PC-3 (cell line): ENCODE measurements at regions not wholly inside any gene's neighbourhood (a gene's known extent, or its start where the extent isn't known, plus 50 kb on each side); places are given as distances from the start of the nearest gene placed in this dataset.

Experiments used
- ATAC-seq: fragments of 200-7000 bp; cut with Tn5 transposase; 2 replicates; pipeline ENCODE4 v1.9.1; 2020; ENCODE audit warnings: mild to moderate bottlenecking, moderate library complexity
- BruUV-seq: library from RNA; stranded (reverse); fragments of 400-500 nt; replicated peaks from 2 replicates; lab custom pipeline; 2021; lab: Mats Ljungman, UMichigan
- CTCF ChIA-PET: fragments of 300-600 bp; sonication (Branson Sonifier 250); formaldehyde crosslinking; loops from one replicate; lab custom pipeline; 2022; ENCODE audit warnings: antibody characterized with exemption; lab: Charles Lee
- POLR2A ChIA-PET: fragments of 300-600 bp; sonication (Branson Sonifier 250); formaldehyde crosslinking; loops from one replicate; lab custom pipeline; 2022; ENCODE audit warnings: antibody characterized with exemption; ENCODE audit not compliant: unreplicated experiment; lab: Charles Lee
- DNase-seq: peaks from one replicate; pipeline ENCODE4 v3.0.0-alpha.2; 2015
- H2AFZ ChIP-seq: fragments of 300-600 bp; sonication (generic); 2 replicates; pipeline ENCODE4 v1.6.0; 2016; ENCODE audit warnings: antibody characterized with exemption, low read length
- H3F3A ChIP-seq: fragments of 300-600 bp; sonication (generic); one replicate; pipeline ENCODE4 v1.6.0; 2017; ENCODE audit warnings: antibody characterized with exemption, low read length, control low read depth, mild to moderate bottlenecking; ENCODE audit not compliant: unreplicated experiment
- H3K27ac ChIP-seq: fragments of 300-600 bp; sonication (generic); 2 replicates; pipeline ENCODE4 v1.5.1; 2016; ENCODE audit warnings: mild to moderate bottlenecking, low read length
- H3K27me3 ChIP-seq: fragments of 300-600 bp; sonication (generic); 2 replicates; pipeline ENCODE4 v1.6.1; 2016; ENCODE audit warnings: low read length, mixed read lengths
- H3K36me3 ChIP-seq: fragments of 300-600 bp; sonication (generic); 2 replicates; pipeline ENCODE4 v1.6.1; 2016; ENCODE audit warnings: low read depth, mixed run types, low read length, mixed read lengths
- H3K4me1 ChIP-seq: fragments of 300-600 bp; sonication (generic); 2 replicates; pipeline ENCODE4 v1.5.1; 2016; ENCODE audit warnings: low read length; ENCODE audit not compliant: insufficient read depth
- H3K4me2 ChIP-seq: fragments of 300-600 bp; sonication (generic); 2 replicates; pipeline ENCODE4 v1.6.0; 2016; ENCODE audit warnings: low read length
- H3K4me3 ChIP-seq: fragments of 300-600 bp; sonication (generic); 2 replicates; pipeline ENCODE4 v1.5.1; 2016; ENCODE audit warnings: mild to moderate bottlenecking, low read length, mixed read lengths
- H3K79me2 ChIP-seq: fragments of 300-600 bp; sonication (generic); 2 replicates; pipeline ENCODE4 v1.6.1; 2017; ENCODE audit warnings: low read length, mixed read lengths
- H3K9ac ChIP-seq: fragments of 300-600 bp; sonication (generic); 2 replicates; pipeline ENCODE4 v1.6.0; 2016; ENCODE audit warnings: mild to moderate bottlenecking, low read length
- H3K9me2 ChIP-seq: fragments of 300-600 bp; sonication (generic); replicated peaks from 2 replicates; pipeline ENCODE4 v1.6.1; 2016; ENCODE audit warnings: mixed run types, low read length, mixed read lengths
- H3K9me3 ChIP-seq: fragments of 300-600 bp; sonication (generic); 2 replicates; pipeline ENCODE4 v1.6.1; 2016; ENCODE audit warnings: low read length, mixed read lengths
- H4K20me1 ChIP-seq: fragments of 300-600 bp; sonication (generic); 2 replicates; pipeline ENCODE4 v1.6.1; 2016; ENCODE audit warnings: low read length, mixed read lengths
- EZH2 ChIP-seq: fragments of 300-600 bp; sonication (generic); IDR thresholded peaks from one replicate; pipeline ENCODE4 v1.6.1; 2017; ENCODE audit warnings: antibody characterized with exemption, mild to moderate bottlenecking, low read length; ENCODE audit not compliant: unreplicated experiment
- EZH2phosphoT487 ChIP-seq: fragments of 300-600 bp; sonication (generic); IDR thresholded peaks from 2 replicates; pipeline ENCODE4 v1.6.1; 2018; ENCODE audit warnings: mild to moderate bottlenecking, antibody characterized with exemption, low read length, borderline replicate concordance
- intact Hi-C: fragments of 100-400 bp; cut with micrococcal nuclease; formaldehyde crosslinking; loops from 2 replicates; pipeline ENCODE4 v1.9.0; 2023
- TF ChIP-seq, protein P1 (sequence below): fragments of 300-600 bp; sonication (generic); conservative IDR thresholded peaks from 2 replicates; pipeline ENCODE4 v1.5.1; 2017; ENCODE audit warnings: antibody characterized with exemption, low read depth, mild to moderate bottlenecking, low read length

DNA sequence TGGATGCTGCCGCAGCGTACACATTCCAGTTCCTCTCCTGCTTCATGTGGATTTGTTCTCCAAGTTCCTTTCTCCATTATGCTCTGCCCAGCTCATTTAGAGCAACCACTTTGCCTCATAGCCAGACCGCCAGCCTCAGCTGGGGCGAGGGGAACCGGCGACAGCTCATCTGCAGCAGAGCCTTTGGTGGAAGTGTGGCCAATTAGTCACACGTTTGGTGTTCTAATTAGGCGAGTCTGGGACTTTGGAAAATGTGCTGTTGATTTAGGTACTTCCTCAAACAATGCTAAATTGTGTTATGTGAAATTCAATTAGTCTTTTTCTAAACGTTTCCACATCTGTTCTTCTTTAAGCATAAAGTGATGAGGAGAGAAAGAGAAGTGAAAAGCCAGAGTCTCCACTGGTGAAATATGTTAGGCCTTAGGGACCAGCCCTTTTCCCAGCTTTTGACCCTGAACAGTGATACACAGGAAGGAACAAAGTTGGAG is 217.9 kb downstream of the TBX18 start:
- Histone ChIP-seq H4K20me1 (no peaks in the 10 kb centered on the region), H3K36me3 (no peaks in the 10 kb centered on the region), H3K27ac (no peak overlapping the region), H3K9ac (no peak overlapping the region), H3K27me3 (no peaks in the 10 kb centered on the region), H3K79me2 (no peaks in the 10 kb centered on the region), H3K4me1 (no peaks in the 10 kb centered on the region), H2AFZ (no peak overlapping the region), H3K9me2 (no peaks in the 10 kb centered on the region), H3K4me2 (no peak overlapping the region), H3K9me3 (no peaks in the 10 kb centered on the region), H3F3A (no peaks in the 10 kb centered on the region), H3K4me3 (no peak overlapping the region)
- no TSS peak for BruUV-seq
- intact Hi-C loops, result no loop called here
- POLR2A ChIA-PET, result no interaction called here
- TF ChIP-seq EZH2, result no peak
- TF ChIP-seq, protein P1, sequence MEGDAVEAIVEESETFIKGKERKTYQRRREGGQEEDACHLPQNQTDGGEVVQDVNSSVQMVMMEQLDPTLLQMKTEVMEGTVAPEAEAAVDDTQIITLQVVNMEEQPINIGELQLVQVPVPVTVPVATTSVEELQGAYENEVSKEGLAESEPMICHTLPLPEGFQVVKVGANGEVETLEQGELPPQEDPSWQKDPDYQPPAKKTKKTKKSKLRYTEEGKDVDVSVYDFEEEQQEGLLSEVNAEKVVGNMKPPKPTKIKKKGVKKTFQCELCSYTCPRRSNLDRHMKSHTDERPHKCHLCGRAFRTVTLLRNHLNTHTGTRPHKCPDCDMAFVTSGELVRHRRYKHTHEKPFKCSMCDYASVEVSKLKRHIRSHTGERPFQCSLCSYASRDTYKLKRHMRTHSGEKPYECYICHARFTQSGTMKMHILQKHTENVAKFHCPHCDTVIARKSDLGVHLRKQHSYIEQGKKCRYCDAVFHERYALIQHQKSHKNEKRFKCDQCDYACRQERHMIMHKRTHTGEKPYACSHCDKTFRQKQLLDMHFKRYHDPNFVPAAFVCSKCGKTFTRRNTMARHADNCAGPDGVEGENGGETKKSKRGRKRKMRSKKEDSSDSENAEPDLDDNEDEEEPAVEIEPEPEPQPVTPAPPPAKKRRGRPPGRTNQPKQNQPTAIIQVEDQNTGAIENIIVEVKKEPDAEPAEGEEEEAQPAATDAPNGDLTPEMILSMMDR, result no peak
- TF ChIP-seq EZH2phosphoT487, result no peak
- DNase-seq (no peak), ATAC-seq (no peak)
- CTCF ChIA-PET, result no interaction called here

DNA sequence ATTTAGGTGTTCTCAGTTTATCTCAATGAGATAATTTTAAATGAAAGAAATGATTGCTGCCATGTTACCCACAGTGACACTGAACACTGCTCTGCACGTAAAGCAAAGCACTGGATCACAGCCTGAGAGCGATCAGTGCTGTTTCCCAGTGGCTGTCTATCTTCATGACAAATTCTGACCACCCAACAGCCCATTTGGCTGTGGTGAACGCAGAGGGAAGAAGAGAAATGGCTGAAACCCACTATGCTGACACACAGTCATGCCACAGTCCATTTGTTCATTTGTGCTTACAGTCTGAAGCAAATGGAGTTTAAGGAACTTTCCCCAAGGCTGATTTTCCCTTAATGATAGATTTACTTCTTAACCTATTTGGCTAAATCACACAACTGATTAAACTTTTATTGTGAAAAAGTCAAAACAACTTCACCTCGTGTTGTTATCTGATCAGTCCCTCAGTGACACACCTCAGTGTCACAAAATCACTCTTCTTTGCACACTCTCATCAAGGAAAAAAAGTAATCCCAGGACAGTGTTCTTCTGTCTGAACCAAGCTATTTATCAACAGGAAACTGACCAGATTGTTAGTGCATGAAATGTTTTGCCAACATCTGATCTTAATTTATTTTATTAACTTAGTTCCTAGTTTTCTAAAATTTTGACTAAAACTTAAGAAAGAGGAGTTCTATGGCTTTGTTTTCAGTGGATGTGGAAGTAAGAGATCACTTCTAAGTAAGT is 225.1 kb downstream of the TBX18 start:
- H4K20me1 ChIP-seq, result no peaks in the 10 kb centered on the region
- no peaks in the 10 kb centered on the region for H3F3A ChIP-seq
- no peak for TF ChIP-seq EZH2
- TF ChIP-seq EZH2phosphoT487, result no peak
- TF ChIP-seq, protein P1, result no peak
- H3K79me2 ChIP-seq, result no peaks in the 10 kb centered on the region
- ChIA-PET CTCF (no interaction called here), POLR2A (no interaction called here)
- H2AFZ ChIP-seq, result no peak overlapping the region
- H3K4me3 ChIP-seq, result no peak overlapping the region
- intact Hi-C loops, result no loop called here
- no peak overlapping the region for H3K27ac ChIP-seq
- H3K36me3 ChIP-seq, result no peaks in the 10 kb centered on the region
- H3K27me3 ChIP-seq, result no peaks in the 10 kb centered on the region
- H3K9ac ChIP-seq, result no peak overlapping the region
- ATAC-seq, result no peak
- BruUV-seq, result no TSS peak
- no peak for DNase-seq
- H3K4me1 ChIP-seq, result no peaks in the 10 kb centered on the region
- H3K9me3 ChIP-seq, result no peaks in the 10 kb centered on the region
- H3K9me2 ChIP-seq, result no peaks in the 10 kb centered on the region
- H3K4me2 ChIP-seq, result no peak overlapping the region
